Cardiac muscle cell (in vitro differentiated cells and primary cell): ENCODE measurements at regions not wholly inside any gene's neighbourhood (a gene's known extent, or its start where the extent isn't known, plus 50 kb on each side); places are given as distances from the start of the nearest gene placed in this dataset.

Experiments
- DNase-seq, 2 donors: peaks; one replicate each; pipeline versions ENCODE4 v3.0.0 to v3.0.0-alpha.2; 2010 to 2017; ENCODE audit warnings: low read depth in 1 of 2, low spot score in 1 of 2
- H3K27ac ChIP-seq: fragments of 200-600 bp; sonication (generic); 2 replicates; pipeline ENCODE4 v1.5.1; 2016
- H3K27me3 ChIP-seq: fragments of 200-600 bp; sonication (generic); 2 replicates; pipeline ENCODE4 v1.6.0; 2016; ENCODE audit warnings: control low read depth
- H3K36me3 ChIP-seq: fragments of 200-600 bp; sonication (generic); 2 replicates; pipeline ENCODE4 v1.5.1; 2016; ENCODE audit warnings: control low read depth
- H3K4me1 ChIP-seq: fragments of 200-600 bp; sonication (generic); 2 replicates; pipeline ENCODE4 v1.8.1; 2017; ENCODE audit warnings: low read depth, mild to moderate bottlenecking, mixed run types
- H3K4me3 ChIP-seq: fragments of 200-600 bp; sonication (generic); 2 replicates; pipeline ENCODE4 v1.5.1; 2016; ENCODE audit warnings: mild to moderate bottlenecking
- H3K9me3 ChIP-seq: fragments of 200-600 bp; sonication (generic); 2 replicates; pipeline ENCODE4 v1.5.1; 2017; ENCODE audit warnings: low read depth, mild to moderate bottlenecking, control low read depth
- TF ChIP-seq, protein P1 (sequence below): IDR thresholded peaks from 2 replicates; pipeline ENCODE4 v1.5.1; 2012; ENCODE audit warnings: low read depth, mild to moderate bottlenecking, low read length

DNA sequence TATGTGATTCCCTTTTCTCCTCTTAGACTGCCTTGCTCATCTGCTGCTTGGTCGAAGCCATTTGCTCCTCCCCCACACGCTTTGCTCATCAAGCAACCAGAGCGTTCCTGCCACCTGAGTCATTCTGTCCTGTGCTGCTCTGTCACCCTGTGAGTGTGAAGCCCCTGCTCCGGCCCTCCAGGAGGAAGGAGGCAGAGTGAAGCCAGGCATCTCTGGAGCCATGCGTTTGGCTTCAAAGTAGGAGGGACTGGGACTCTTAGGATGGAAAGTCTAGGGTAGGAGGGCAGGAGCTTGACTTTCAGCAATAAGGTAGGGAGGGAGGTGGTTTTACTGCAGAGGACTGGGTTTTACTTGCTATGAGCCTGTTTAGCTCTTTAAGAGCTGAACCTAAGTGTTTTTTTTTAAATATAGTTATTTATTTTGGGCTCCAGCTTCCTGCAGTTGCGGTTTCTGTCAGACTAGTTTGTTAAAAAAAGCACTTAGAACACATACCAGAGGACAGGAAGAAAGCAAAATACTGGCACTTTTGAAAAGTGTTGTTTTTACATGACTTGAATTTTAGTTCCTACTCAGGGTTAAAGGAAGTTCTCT lies 63.6 kb downstream of the SPINK2 start:
- Histone ChIP-seq H3K36me3 (no peaks in the 10 kb centered on the region), H3K27me3 (no peaks in the 10 kb centered on the region), H3K4me1 (peaks cover 13% of the 10 kb centered on the region), H3K9me3 (no peaks in the 10 kb centered on the region), H3K4me3 (no peak overlapping the region), H3K27ac (no peak overlapping the region)
- TF ChIP-seq, protein P1, sequence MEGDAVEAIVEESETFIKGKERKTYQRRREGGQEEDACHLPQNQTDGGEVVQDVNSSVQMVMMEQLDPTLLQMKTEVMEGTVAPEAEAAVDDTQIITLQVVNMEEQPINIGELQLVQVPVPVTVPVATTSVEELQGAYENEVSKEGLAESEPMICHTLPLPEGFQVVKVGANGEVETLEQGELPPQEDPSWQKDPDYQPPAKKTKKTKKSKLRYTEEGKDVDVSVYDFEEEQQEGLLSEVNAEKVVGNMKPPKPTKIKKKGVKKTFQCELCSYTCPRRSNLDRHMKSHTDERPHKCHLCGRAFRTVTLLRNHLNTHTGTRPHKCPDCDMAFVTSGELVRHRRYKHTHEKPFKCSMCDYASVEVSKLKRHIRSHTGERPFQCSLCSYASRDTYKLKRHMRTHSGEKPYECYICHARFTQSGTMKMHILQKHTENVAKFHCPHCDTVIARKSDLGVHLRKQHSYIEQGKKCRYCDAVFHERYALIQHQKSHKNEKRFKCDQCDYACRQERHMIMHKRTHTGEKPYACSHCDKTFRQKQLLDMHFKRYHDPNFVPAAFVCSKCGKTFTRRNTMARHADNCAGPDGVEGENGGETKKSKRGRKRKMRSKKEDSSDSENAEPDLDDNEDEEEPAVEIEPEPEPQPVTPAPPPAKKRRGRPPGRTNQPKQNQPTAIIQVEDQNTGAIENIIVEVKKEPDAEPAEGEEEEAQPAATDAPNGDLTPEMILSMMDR, result no peak
- peak; percentile 65 to 85 for DNase-seq

DNA sequence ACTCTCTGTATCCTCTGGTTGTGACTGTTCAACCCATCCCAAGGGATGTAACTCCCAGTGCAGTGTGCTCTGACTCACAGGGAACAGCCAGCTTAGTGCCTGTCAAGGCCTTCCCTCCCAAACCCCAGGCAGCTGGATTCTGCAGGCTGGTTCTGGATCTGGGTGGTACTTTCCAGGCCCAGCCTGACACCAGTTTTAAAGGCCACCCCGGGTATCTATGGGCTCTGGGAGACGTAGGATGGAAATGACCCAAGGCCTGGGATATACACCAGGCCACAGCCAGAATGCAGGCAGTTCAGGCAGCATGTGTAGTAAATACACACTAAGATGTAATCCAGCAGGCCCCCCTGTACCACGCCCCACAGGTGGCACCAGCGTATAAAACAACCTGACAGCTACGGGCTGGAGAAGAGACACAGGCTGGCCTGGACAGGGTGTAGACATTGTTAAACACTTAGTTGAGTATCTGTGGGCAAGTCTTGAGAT lies 64.2 kb downstream of the SPINK2 start:
- H3K9me3 ChIP-seq, result no peaks in the 10 kb centered on the region
- peaks cover 13% of the 10 kb centered on the region for H3K4me1 ChIP-seq
- DNase-seq, result peak in 1 of 2 donors; percentile 55
- H3K27me3 ChIP-seq, result no peaks in the 10 kb centered on the region
- no peak overlapping the region for H3K27ac ChIP-seq
- no peak overlapping the region for H3K4me3 ChIP-seq
- TF ChIP-seq, protein P1, result no peak
- no peaks in the 10 kb centered on the region for H3K36me3 ChIP-seq

DNA sequence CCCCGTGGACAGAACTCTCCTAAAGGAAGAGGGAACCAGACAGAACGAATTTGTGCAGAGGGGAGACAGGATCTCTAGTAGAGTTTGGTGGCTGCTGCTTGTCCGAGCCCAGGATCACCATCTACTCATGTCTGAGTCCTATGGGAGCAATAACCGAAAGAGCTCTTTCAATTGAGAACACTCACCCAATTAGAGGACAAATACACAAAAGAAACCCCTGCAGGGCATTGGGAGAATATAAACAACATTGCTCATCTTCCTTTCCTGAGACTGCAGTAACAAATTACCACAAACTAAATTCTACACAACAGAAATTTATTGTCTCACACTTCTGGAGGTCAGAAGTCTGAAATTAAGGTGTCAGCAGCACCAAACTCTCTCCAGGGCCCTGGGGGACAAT lies 65.6 kb downstream of the SPINK2 start:
- no peaks in the 10 kb centered on the region for H3K9me3 ChIP-seq
- H3K27ac ChIP-seq, result no peak overlapping the region
- DNase-seq, result no peak
- TF ChIP-seq, protein P1, result no peak
- no peaks in the 10 kb centered on the region for H3K36me3 ChIP-seq
- H3K4me1 ChIP-seq, result peaks cover 13% of the 10 kb centered on the region
- H3K4me3 ChIP-seq, result no peak overlapping the region
- no peaks in the 10 kb centered on the region for H3K27me3 ChIP-seq

DNA sequence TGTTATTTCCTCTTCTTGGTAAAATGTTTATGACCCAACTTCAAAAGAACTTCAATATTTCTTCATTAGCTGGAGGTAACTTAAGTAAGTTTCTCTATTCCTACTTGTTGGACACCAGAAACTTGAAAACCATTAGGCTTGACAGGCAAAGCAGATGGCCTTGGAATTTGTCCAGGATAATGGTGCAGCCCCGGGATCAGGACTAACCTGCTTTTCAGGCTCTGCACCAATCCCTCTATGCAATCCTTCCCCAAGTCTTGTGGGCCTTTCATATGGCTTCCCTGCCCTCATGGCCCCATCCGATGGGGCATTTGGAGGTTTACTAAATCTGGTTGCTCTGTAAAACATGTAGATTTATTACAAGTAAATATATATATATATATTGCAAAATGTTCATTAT lies 68.5 kb downstream of the SPINK2 start:
- Histone ChIP-seq H3K36me3 (no peaks in the 10 kb centered on the region), H3K9me3 (no peaks in the 10 kb centered on the region), H3K4me1 (peaks cover 7% of the 10 kb centered on the region), H3K27me3 (no peaks in the 10 kb centered on the region), H3K27ac (no peak overlapping the region), H3K4me3 (no peak overlapping the region)
- TF ChIP-seq, protein P1, result no peak
- DNase-seq, result no peak

DNA sequence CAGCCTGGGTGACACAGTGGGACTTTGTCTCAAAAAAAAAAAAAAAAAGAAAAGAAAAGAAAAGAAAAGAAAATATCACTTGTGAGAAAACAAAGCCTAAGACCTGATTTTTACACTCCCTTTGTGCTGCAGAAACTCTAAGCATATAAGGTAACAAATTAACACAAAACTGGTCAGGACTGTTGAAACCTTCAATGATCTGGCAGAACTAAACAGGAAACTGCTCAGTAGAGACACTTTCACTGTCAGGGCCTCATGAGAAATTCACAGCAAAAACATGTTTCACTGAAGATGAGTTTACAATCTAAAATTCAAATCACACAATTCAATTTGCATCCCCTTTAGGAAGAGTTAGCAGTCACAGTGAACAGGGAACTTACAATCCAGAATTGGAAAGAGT lies 69.1 kb upstream of the HOPX start:
- Histone ChIP-seq H3K36me3 (no peaks in the 10 kb centered on the region), H3K27ac (no peak overlapping the region), H3K4me1 (no peaks in the 10 kb centered on the region), H3K27me3 (no peaks in the 10 kb centered on the region), H3K4me3 (no peak overlapping the region), H3K9me3 (no peaks in the 10 kb centered on the region)
- DNase-seq, result no peak
- TF ChIP-seq, protein P1, result no peak
